Endothelial cell of umbilical vein (primary cell): ENCODE measurements at regions not wholly inside any gene's neighbourhood (a gene's known extent, or its start where the extent isn't known, plus 50 kb on each side); places are given as distances from the start of the nearest gene placed in this dataset.

Experiments used
- BruUV-seq: library from RNA; stranded (reverse); fragments of 400-500 nt; replicated peaks from 2 replicates; lab custom pipeline; 2021; lab: Mats Ljungman, UMichigan
- CTCF ChIA-PET: fragments of 300-600, 350-600 bp; sonication (Branson Sonifier 250); formaldehyde crosslinking; loops from one replicate; lab custom pipeline; 2021; ENCODE audit warnings: antibody characterized with exemption, inconsistent platforms; lab: Charles Lee
- POLR2A ChIA-PET: fragments of 300-600, 350-600 bp; sonication (Branson Sonifier 250); formaldehyde crosslinking; loops from one replicate; lab custom pipeline; 2021; ENCODE audit warnings: antibody characterized with exemption, inconsistent platforms; lab: Charles Lee
- DNase-seq: peaks from one replicate; pipeline ENCODE4 v3.0.0-alpha.2; 2011; ENCODE audit warnings: low read depth, low spot score
- FAIRE-seq: peaks from 2 replicates; lab custom pipeline; 2011; peaks lifted over from hg19 to GRCh38; lab: Jason Lieb, UNC
- H2AFZ ChIP-seq: 2 replicates; pipeline ENCODE4 v1.6.0; 2012; ENCODE audit warnings: low read depth, low read length, control low read depth, inconsistent platforms
- H3K27ac ChIP-seq: 2 replicates; pipeline ENCODE4 v1.5.1; 2011; ENCODE audit warnings: low read depth, mild to moderate bottlenecking, control low read depth, low read length, moderate library complexity; ENCODE audit not compliant: insufficient read depth
- H3K27me3 ChIP-seq, 2 experiments: 2 replicates each; pipeline versions ENCODE4 v1.6.0 to v1.6.1; 2011; ENCODE audit warnings: low read length in 2 of 2, mixed read lengths in 1 of 2; ENCODE audit not compliant: control insufficient read depth in 2 of 2, insufficient read depth in 2 of 2
- H3K36me3 ChIP-seq, 2 experiments: 2 replicates in 1 of 2; 3 replicates in 1 of 2; pipeline ENCODE4 v1.5.1; 2011; ENCODE audit warnings: low read length in 2 of 2, mild to moderate bottlenecking in 1 of 2, moderate library complexity in 1 of 2; ENCODE audit not compliant: control insufficient read depth in 2 of 2, insufficient read depth in 2 of 2; ENCODE audit errors: extremely low read depth in 1 of 2
- H3K4me1 ChIP-seq: 3 replicates; pipeline ENCODE4 v1.5.1; 2011; ENCODE audit warnings: mild to moderate bottlenecking, low read length; ENCODE audit not compliant: control insufficient read depth, insufficient read depth; ENCODE audit errors: extremely low read depth
- H3K4me2 ChIP-seq: 2 replicates; pipeline ENCODE4 v1.6.1; 2011; ENCODE audit warnings: low read length, control low read depth, mixed read lengths; ENCODE audit not compliant: insufficient read depth
- H3K4me3 ChIP-seq, 3 experiments: fragments of 200-600 bp in 1 of 3; sonication (generic), shearing (Covaris generic) in 1 of 3; replicated peaks in 1 of 3; 2 replicates each; pipeline ENCODE4 v1.5.1; 2011 to 2016; ENCODE audit warnings: control low read depth in 3 of 3, low read length in 3 of 3, mild to moderate bottlenecking in 2 of 3, inconsistent platforms in 1 of 3, low read depth in 1 of 3, moderate library complexity in 1 of 3; ENCODE audit not compliant: insufficient read depth in 1 of 3
- H3K79me2 ChIP-seq: 2 replicates; pipeline ENCODE4 v1.6.0; 2012; ENCODE audit warnings: low read length, inconsistent platforms; ENCODE audit not compliant: control insufficient read depth, insufficient read depth
- H3K9ac ChIP-seq: replicated peaks from 2 replicates; pipeline ENCODE3; 2011; ENCODE audit warnings: low read length, control low read depth; ENCODE audit not compliant: insufficient read depth; ENCODE audit errors: extremely low read depth
- H3K9me1 ChIP-seq: replicated peaks from 3 replicates; pipeline ENCODE4 v1.6.0; 2011; ENCODE audit warnings: mild to moderate bottlenecking, low read length; ENCODE audit not compliant: control insufficient read depth, insufficient read depth; ENCODE audit errors: extremely low read depth
- H3K9me3 ChIP-seq: replicated peaks from 2 replicates; pipeline ENCODE4 v1.5.1; 2012; ENCODE audit warnings: low read length, inconsistent platforms; ENCODE audit not compliant: control insufficient read depth, insufficient read depth
- H4K20me1 ChIP-seq: replicated peaks from 2 replicates; pipeline ENCODE3; 2011; ENCODE audit warnings: mild to moderate bottlenecking, low read length; ENCODE audit not compliant: control insufficient read depth, insufficient read depth; ENCODE audit errors: extremely low read depth
- EZH2 ChIP-seq: IDR thresholded peaks from 2 replicates; pipeline ENCODE4 v1.6.1; 2012; ENCODE audit warnings: borderline replicate concordance, low read depth, mild to moderate bottlenecking, moderate library complexity, low read length, inconsistent platforms; ENCODE audit not compliant: severe bottlenecking
- FOS ChIP-seq: IDR thresholded peaks from 2 replicates; pipeline ENCODE4 v1.6.1; 2011; ENCODE audit warnings: mild to moderate bottlenecking, low read length, moderate library complexity, borderline replicate concordance; ENCODE audit not compliant: insufficient read depth
- GATA2 ChIP-seq: IDR thresholded peaks from 2 replicates; pipeline ENCODE4 v1.7.0; 2011; ENCODE audit warnings: low read depth, mild to moderate bottlenecking, moderate library complexity, mixed read lengths, low read length; ENCODE audit not compliant: insufficient read length, insufficient read depth
- JUN ChIP-seq: IDR thresholded peaks from 2 replicates; pipeline ENCODE4 v1.6.1; 2011; ENCODE audit warnings: borderline replicate concordance, low read depth; ENCODE audit not compliant: insufficient read length, insufficient read depth
- MAX ChIP-seq: IDR thresholded peaks from 2 replicates; pipeline ENCODE4 v1.6.1; 2011; ENCODE audit not compliant: insufficient read depth, insufficient read length
- MYC ChIP-seq: IDR thresholded peaks from one replicate; pipeline ENCODE4 v1.6.1; 2011; ENCODE audit warnings: mild to moderate bottlenecking, low read depth, low read length
- POLR2A ChIP-seq: IDR thresholded peaks from 2 replicates; pipeline ENCODE4 v1.6.1; 2012; ENCODE audit warnings: low read depth, mild to moderate bottlenecking, control low read depth, low read length
- POLR2AphosphoS5 ChIP-seq: IDR thresholded peaks from 2 replicates; pipeline ENCODE4 v1.6.1; 2012; ENCODE audit warnings: low read depth, mild to moderate bottlenecking, control low read depth, low read length, moderate library complexity; ENCODE audit not compliant: insufficient read depth
- dilution Hi-C: fragments of 300-500 bp; cut with MboI; formaldehyde crosslinking; loops from one replicate; pipeline ENCODE4 v1.15.0; 2019; ENCODE audit warnings: low sequenced_read_pairs; ENCODE audit not compliant: extremely low pct_ligation_motif_present
- intact Hi-C: fragments of 100-400 bp; cut with micrococcal nuclease; formaldehyde crosslinking; loops from one replicate; pipeline ENCODE4 v1.10.0; 2022
- TF ChIP-seq, protein P1 (sequence below), 2 donors: IDR thresholded peaks; 1 replicate in 1 of 2; 2 replicates in 1 of 2; pipeline ENCODE4 v1.5.1; 2011; ENCODE audit warnings: low read length in 2 of 2, mild to moderate bottlenecking in 2 of 2, moderate library complexity in 2 of 2, control low read depth in 1 of 2, inconsistent platforms in 1 of 2, low read depth in 1 of 2; ENCODE audit not compliant: insufficient read depth in 1 of 2; ENCODE audit errors: extremely low read depth in 1 of 2

DNA sequence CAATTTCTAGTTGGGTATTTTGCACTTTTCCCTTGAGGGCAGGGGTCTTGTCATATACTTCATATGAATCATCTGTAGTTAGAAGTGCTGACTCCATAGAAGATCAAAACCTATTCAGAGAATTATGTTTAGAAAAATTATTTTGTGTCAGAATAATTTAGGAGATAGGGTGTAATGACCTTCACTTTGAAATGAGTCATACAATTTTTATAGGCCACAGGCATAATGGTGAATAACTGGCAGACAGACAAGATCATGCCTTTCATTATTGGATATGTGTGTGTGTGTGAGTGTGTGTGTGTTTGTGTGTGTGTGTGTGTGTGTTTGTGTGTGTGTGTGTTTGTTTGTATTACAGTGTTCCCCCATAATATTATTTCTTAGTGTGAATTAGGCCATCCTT, 523.0 kb downstream of the ANKRD7 start:
- Histone ChIP-seq H3K9me1 (no peaks in the 10 kb centered on the region), H3K9me3 (peaks cover 3% of the 10 kb centered on the region), H3K27me3 (no peaks in the 10 kb centered on the region), H3K9ac (no peak overlapping the region), H3K4me3 (no peak overlapping the region), H3K36me3 (no peaks in the 10 kb centered on the region), H3K27ac (no peak overlapping the region), H3K4me2 (no peak overlapping the region), H3K4me1 (no peaks in the 10 kb centered on the region), H4K20me1 (no peaks in the 10 kb centered on the region), H3K79me2 (no peaks in the 10 kb centered on the region), H2AFZ (no peak overlapping the region)
- no peak for DNase-seq
- no peak for FAIRE-seq
- dilution Hi-C loops (no loop called here), intact Hi-C loops (no loop called here)
- BruUV-seq = no TSS peak
- ChIA-PET POLR2A (no interaction called here), CTCF (no interaction called here)
- TF ChIP-seq JUN (no peak), POLR2AphosphoS5 (no peak), GATA2 (no peak), FOS (no peak)

GRCh38 chr7:118753479-118753878, 529.0 kb downstream of the ANKRD7 start:
- FAIRE-seq = no peak
- TF ChIP-seq FOS (no peak), GATA2 (no peak), EZH2 (no peak), MYC (no peak), JUN (no peak), MAX (no peak), POLR2AphosphoS5 (no peak), POLR2A (no peak)
- TF ChIP-seq, protein P1, sequence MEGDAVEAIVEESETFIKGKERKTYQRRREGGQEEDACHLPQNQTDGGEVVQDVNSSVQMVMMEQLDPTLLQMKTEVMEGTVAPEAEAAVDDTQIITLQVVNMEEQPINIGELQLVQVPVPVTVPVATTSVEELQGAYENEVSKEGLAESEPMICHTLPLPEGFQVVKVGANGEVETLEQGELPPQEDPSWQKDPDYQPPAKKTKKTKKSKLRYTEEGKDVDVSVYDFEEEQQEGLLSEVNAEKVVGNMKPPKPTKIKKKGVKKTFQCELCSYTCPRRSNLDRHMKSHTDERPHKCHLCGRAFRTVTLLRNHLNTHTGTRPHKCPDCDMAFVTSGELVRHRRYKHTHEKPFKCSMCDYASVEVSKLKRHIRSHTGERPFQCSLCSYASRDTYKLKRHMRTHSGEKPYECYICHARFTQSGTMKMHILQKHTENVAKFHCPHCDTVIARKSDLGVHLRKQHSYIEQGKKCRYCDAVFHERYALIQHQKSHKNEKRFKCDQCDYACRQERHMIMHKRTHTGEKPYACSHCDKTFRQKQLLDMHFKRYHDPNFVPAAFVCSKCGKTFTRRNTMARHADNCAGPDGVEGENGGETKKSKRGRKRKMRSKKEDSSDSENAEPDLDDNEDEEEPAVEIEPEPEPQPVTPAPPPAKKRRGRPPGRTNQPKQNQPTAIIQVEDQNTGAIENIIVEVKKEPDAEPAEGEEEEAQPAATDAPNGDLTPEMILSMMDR (IDR thresholded peaks at IDR 0.05; ENCODE audit: extremely low read depth in 1 of 2, insufficient read depth in 1 of 2, low read depth in 1 of 2, low read length in 2 of 2) = no peak
- BruUV-seq = no TSS peak

More at GRCh38 chr7:118753479-118753878, 529.0 kb downstream of the ANKRD7 start:
- H3K79me2 ChIP-seq = no peaks in the 10 kb centered on the region
- no peaks in the 10 kb centered on the region for H3K27me3 ChIP-seq
- no peak overlapping the region for H3K4me3 ChIP-seq
- no peak overlapping the region for H3K4me2 ChIP-seq
- dilution Hi-C loops = no loop called here
- no peak overlapping the region for H3K27ac ChIP-seq
- H2AFZ ChIP-seq = no peak overlapping the region
- H4K20me1 ChIP-seq = no peaks in the 10 kb centered on the region
- no peak overlapping the region for H3K9ac ChIP-seq
- no peaks in the 10 kb centered on the region for H3K36me3 ChIP-seq
- CTCF ChIA-PET = no interaction called here
- H3K4me1 ChIP-seq = no peaks in the 10 kb centered on the region
- H3K9me1 ChIP-seq = no peaks in the 10 kb centered on the region
- intact Hi-C loops = no loop called here
- DNase-seq = no peak
- H3K9me3 ChIP-seq = peaks cover 5% of the 10 kb centered on the region
- POLR2A ChIA-PET = no interaction called here
